ENCODE measurements at regions not wholly inside any gene's neighbourhood (a gene's known extent, or its start where the extent isn't known, plus 50 kb on each side); places are given as distances from the start of the nearest gene placed in this dataset.

DNA sequence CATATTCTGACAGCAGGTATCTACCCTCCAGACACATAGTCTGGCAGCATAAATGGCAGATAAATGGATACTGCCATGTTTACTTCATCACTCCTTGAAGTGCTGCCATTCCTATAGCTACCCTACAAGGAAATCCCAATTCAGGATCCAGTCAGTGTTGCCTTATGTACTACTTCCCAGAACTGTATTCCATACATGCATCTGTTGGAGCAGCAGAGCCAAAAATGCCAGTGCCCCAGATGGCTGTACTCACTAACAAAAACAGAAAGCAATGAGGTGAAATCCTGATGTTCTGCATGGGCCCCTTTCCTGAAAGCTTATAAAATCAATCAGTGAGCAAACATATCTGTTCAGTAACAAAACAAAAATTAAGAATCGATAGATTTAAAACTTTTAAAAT, 490.0 kb upstream of the COX7C start:
- H3K27ac ChIP-seq (ENCODE audit: low read depth in 1 of 2, low read length in 2 of 2) = no peak overlapping the region
- H3K4me3 ChIP-seq (ENCODE audit: low read depth in 1 of 3, low read length in 3 of 3) = no peak overlapping the region
- WGBS = 75% methylated on average over 1 of the region's 1 CpG
- no peaks in the 10 kb centered on the region for H3K4me1 ChIP-seq (ENCODE audit: control insufficient read depth in 4 of 4, insufficient read depth in 4 of 4, low read length in 3 of 4)
- DNase-seq (ENCODE audit: low spot score) = no peak
- no peak overlapping the region for H3K9ac ChIP-seq (ENCODE audit: low read depth in 1 of 2, low read length in 2 of 2)
- no peaks in the 10 kb centered on the region for H3K36me3 ChIP-seq (ENCODE audit: control insufficient read depth in 4 of 4, insufficient read depth in 3 of 4, low read depth in 1 of 4, low read length in 3 of 4)
- TF ChIP-seq HNF4A (conservative IDR thresholded peaks at IDR 0.05) (no peak), FOXA1 (IDR thresholded peaks at IDR 0.05) (no peak), YY1 (IDR thresholded peaks at IDR 0.05) (no peak), RAD21 (IDR thresholded peaks at IDR 0.05) (no peak), FOXA2 (IDR thresholded peaks at IDR 0.05) (no peak), GABPA (IDR thresholded peaks at IDR 0.05 in 1 of 2, conservative IDR thresholded peaks at IDR 0.05 in 1 of 2) (no peak), NR2F2 (IDR thresholded peaks at IDR 0.05) (no peak), JUND (IDR thresholded peaks at IDR 0.05) (no peak), EGR1 (IDR thresholded peaks at IDR 0.05; ENCODE audit: low read depth in 2 of 2) (no peak), TAF1 (conservative IDR thresholded peaks at IDR 0.05) (no peak), RXRA (IDR thresholded peaks at IDR 0.05) (no peak), HNF4G (IDR thresholded peaks at IDR 0.05) (no peak), SP1 (IDR thresholded peaks at IDR 0.05) (no peak)
- TF ChIP-seq, protein P1, sequence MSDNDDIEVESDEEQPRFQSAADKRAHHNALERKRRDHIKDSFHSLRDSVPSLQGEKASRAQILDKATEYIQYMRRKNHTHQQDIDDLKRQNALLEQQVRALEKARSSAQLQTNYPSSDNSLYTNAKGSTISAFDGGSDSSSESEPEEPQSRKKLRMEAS (IDR thresholded peaks at IDR 0.05) = no peak
- TF ChIP-seq, protein P2, sequence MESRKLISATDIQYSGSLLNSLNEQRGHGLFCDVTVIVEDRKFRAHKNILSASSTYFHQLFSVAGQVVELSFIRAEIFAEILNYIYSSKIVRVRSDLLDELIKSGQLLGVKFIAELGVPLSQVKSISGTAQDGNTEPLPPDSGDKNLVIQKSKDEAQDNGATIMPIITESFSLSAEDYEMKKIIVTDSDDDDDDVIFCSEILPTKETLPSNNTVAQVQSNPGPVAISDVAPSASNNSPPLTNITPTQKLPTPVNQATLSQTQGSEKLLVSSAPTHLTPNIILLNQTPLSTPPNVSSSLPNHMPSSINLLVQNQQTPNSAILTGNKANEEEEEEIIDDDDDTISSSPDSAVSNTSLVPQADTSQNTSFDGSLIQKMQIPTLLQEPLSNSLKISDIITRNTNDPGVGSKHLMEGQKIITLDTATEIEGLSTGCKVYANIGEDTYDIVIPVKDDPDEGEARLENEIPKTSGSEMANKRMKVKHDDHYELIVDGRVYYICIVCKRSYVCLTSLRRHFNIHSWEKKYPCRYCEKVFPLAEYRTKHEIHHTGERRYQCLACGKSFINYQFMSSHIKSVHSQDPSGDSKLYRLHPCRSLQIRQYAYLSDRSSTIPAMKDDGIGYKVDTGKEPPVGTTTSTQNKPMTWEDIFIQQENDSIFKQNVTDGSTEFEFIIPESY (IDR thresholded peaks at IDR 0.05) = no peak
- TF ChIP-seq, protein P3, sequence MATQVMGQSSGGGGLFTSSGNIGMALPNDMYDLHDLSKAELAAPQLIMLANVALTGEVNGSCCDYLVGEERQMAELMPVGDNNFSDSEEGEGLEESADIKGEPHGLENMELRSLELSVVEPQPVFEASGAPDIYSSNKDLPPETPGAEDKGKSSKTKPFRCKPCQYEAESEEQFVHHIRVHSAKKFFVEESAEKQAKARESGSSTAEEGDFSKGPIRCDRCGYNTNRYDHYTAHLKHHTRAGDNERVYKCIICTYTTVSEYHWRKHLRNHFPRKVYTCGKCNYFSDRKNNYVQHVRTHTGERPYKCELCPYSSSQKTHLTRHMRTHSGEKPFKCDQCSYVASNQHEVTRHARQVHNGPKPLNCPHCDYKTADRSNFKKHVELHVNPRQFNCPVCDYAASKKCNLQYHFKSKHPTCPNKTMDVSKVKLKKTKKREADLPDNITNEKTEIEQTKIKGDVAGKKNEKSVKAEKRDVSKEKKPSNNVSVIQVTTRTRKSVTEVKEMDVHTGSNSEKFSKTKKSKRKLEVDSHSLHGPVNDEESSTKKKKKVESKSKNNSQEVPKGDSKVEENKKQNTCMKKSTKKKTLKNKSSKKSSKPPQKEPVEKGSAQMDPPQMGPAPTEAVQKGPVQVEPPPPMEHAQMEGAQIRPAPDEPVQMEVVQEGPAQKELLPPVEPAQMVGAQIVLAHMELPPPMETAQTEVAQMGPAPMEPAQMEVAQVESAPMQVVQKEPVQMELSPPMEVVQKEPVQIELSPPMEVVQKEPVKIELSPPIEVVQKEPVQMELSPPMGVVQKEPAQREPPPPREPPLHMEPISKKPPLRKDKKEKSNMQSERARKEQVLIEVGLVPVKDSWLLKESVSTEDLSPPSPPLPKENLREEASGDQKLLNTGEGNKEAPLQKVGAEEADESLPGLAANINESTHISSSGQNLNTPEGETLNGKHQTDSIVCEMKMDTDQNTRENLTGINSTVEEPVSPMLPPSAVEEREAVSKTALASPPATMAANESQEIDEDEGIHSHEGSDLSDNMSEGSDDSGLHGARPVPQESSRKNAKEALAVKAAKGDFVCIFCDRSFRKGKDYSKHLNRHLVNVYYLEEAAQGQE (IDR thresholded peaks at IDR 0.05) = no peak
- TF ChIP-seq, protein P4, sequence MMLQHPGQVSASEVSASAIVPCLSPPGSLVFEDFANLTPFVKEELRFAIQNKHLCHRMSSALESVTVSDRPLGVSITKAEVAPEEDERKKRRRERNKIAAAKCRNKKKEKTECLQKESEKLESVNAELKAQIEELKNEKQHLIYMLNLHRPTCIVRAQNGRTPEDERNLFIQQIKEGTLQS (IDR thresholded peaks at IDR 0.05) = no peak
- TF ChIP-seq, protein P5, sequence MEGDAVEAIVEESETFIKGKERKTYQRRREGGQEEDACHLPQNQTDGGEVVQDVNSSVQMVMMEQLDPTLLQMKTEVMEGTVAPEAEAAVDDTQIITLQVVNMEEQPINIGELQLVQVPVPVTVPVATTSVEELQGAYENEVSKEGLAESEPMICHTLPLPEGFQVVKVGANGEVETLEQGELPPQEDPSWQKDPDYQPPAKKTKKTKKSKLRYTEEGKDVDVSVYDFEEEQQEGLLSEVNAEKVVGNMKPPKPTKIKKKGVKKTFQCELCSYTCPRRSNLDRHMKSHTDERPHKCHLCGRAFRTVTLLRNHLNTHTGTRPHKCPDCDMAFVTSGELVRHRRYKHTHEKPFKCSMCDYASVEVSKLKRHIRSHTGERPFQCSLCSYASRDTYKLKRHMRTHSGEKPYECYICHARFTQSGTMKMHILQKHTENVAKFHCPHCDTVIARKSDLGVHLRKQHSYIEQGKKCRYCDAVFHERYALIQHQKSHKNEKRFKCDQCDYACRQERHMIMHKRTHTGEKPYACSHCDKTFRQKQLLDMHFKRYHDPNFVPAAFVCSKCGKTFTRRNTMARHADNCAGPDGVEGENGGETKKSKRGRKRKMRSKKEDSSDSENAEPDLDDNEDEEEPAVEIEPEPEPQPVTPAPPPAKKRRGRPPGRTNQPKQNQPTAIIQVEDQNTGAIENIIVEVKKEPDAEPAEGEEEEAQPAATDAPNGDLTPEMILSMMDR (IDR thresholded peaks at IDR 0.05; ENCODE audit: low read depth, low read length, missing input control) = no peak
- no peaks in the 10 kb centered on the region for H3K9me3 ChIP-seq (ENCODE audit: control insufficient read depth in 4 of 4, low read length in 3 of 4)
- H3K27me3 ChIP-seq (ENCODE audit: control insufficient read depth in 4 of 4, insufficient read depth in 4 of 4, low read length in 3 of 4) = no peaks in the 10 kb centered on the region

Measured in liver (tissue), 8 donors.